ENCODE measurements at regions not wholly inside any gene's neighbourhood (a gene's known extent, or its start where the extent isn't known, plus 50 kb on each side); places are given as distances from the start of the nearest gene placed in this dataset.

- Histone ChIP-seq H2AFZ (no peak overlapping the region), H3K9me2 (replicated peaks; ENCODE audit: insufficient read depth) (no peaks in the 10 kb centered on the region), H3K4me3 (no peak overlapping the region), H3K79me2 (no peaks in the 10 kb centered on the region), H3K27me3 (no peaks in the 10 kb centered on the region), H3K4me2 (no peak overlapping the region), H3K36me3 (replicated peaks; ENCODE audit: insufficient read depth, low read depth) (no peaks in the 10 kb centered on the region), H4K20me1 (ENCODE audit: insufficient read depth, poor library complexity, severe bottlenecking) (no peaks in the 10 kb centered on the region), H3K4me1 (ENCODE audit: insufficient read depth) (no peaks in the 10 kb centered on the region), H3K9me3 (ENCODE audit: low read depth) (no peaks in the 10 kb centered on the region), H3K27ac (no peak overlapping the region)
- 75% methylated on average over 3 of the region's 3 CpGs for WGBS (ENCODE audit: low lambda C conversion rate, missing lambda C conversion rate)
- TF ChIP-seq EZH2phosphoT487 (IDR thresholded peaks at IDR 0.05; ENCODE audit: low read depth, severe bottlenecking, unreplicated experiment) (no peak), EZH2 (IDR thresholded peaks at IDR 0.05; ENCODE audit: borderline replicate concordance) (no peak), CTCF (IDR thresholded peaks at IDR 0.05; ENCODE audit: poor library complexity) (no peak)
- DNase-seq (ENCODE audit: low spot score), result no peak
Observed at GRCh38 chr3:84042399-84043106, 916.2 kb upstream of the CADM2 start.

DNA sequence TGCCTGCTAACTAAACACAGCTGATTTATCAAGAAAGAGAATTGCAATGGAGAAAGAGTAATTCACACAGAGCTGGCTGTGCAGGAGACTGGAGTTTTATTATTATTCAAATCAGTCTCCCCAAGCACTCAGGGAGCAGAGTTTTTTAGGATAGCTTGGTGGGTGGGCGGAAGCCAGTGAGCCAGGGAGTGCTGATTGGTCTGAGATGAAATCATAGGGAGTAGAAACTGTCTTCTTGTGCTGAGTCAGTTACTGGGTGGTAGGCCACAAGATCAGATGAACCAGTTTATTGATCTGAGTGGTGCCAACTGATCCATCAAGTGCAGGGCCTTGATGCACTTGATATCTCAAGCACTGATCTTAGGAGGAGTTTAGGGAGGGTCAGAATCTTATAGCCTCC lies 891.9 kb upstream of the CADM2 start:
- H3K9me3 ChIP-seq (ENCODE audit: low read depth), result no peaks in the 10 kb centered on the region
- H3K79me2 ChIP-seq, result no peaks in the 10 kb centered on the region
- H3K36me3 ChIP-seq (replicated peaks; ENCODE audit: insufficient read depth, low read depth), result no peaks in the 10 kb centered on the region
- no peaks in the 10 kb centered on the region for H3K9me2 ChIP-seq (replicated peaks; ENCODE audit: insufficient read depth)
- TF ChIP-seq EZH2phosphoT487 (IDR thresholded peaks at IDR 0.05; ENCODE audit: low read depth, severe bottlenecking, unreplicated experiment) (no peak), EZH2 (IDR thresholded peaks at IDR 0.05; ENCODE audit: borderline replicate concordance) (no peak), CTCF (IDR thresholded peaks at IDR 0.05; ENCODE audit: poor library complexity) (no peak)
- no peak overlapping the region for H3K4me2 ChIP-seq
- 95% methylated on average over 1 of the region's 1 CpG for WGBS (ENCODE audit: low lambda C conversion rate, missing lambda C conversion rate)
- no peak overlapping the region for H3K4me3 ChIP-seq
- DNase-seq (ENCODE audit: low spot score), result no peak
- H3K4me1 ChIP-seq (ENCODE audit: insufficient read depth), result no peaks in the 10 kb centered on the region
- no peak overlapping the region for H3K27ac ChIP-seq
- no peaks in the 10 kb centered on the region for H4K20me1 ChIP-seq (ENCODE audit: insufficient read depth, poor library complexity, severe bottlenecking)
- H2AFZ ChIP-seq, result no peak overlapping the region
- H3K27me3 ChIP-seq, result no peaks in the 10 kb centered on the region

DNA sequence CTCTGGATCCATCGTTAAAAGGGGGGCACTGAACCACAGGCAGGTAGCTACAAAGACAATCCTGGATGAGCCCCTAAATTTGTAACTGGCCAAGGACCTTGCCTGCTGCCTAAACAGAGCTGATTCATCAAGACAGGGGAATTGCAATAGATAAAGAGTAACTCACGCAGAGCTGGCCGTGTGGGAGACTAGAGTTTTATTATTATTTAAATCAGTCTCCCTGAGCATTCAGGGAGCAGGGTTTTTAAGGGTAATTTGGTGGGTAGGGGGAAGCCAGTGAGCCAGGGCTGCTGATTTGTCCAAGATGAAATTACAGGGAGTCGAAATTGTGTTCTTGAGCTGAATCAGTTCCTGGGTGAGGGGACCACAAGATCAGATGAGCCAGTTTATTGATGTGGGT lies 885.1 kb upstream of the CADM2 start:
- 72% methylated on average over 4 of the region's 4 CpGs for WGBS (ENCODE audit: low lambda C conversion rate, missing lambda C conversion rate)
- Histone ChIP-seq H3K9me3 (ENCODE audit: low read depth) (no peaks in the 10 kb centered on the region), H3K9me2 (replicated peaks; ENCODE audit: insufficient read depth) (no peaks in the 10 kb centered on the region), H3K4me1 (ENCODE audit: insufficient read depth) (no peaks in the 10 kb centered on the region), H3K4me3 (no peak overlapping the region), H3K79me2 (no peaks in the 10 kb centered on the region), H3K36me3 (replicated peaks; ENCODE audit: insufficient read depth, low read depth) (no peaks in the 10 kb centered on the region), H4K20me1 (ENCODE audit: insufficient read depth, poor library complexity, severe bottlenecking) (no peaks in the 10 kb centered on the region), H3K27ac (no peak overlapping the region), H2AFZ (no peak overlapping the region), H3K27me3 (no peaks in the 10 kb centered on the region), H3K4me2 (no peak overlapping the region)
- DNase-seq (ENCODE audit: low spot score), result no peak
- no peak for TF ChIP-seq EZH2phosphoT487 (IDR thresholded peaks at IDR 0.05; ENCODE audit: low read depth, severe bottlenecking, unreplicated experiment)
- TF ChIP-seq EZH2 (IDR thresholded peaks at IDR 0.05; ENCODE audit: borderline replicate concordance), result no peak
- no peak for TF ChIP-seq CTCF (IDR thresholded peaks at IDR 0.05; ENCODE audit: poor library complexity)

Data from hepatocyte (in vitro differentiated cells).